GM12878 (cell line): ENCODE measurements at regions not wholly inside any gene's neighbourhood (a gene's known extent, or its start where the extent isn't known, plus 50 kb on each side); places are given as distances from the start of the nearest gene placed in this dataset.

ENCODE experiments used
- CTCF ChIP-seq, 3 experiments: IDR thresholded peaks in 2 of 3; conservative IDR thresholded peaks in 1 of 3; 2 replicates each; pipeline ENCODE4 v1.5.1; 2011; ENCODE audit warnings: low read depth in 3 of 3, low read length in 3 of 3, mild to moderate bottlenecking in 3 of 3, control low read depth in 2 of 3, moderate library complexity in 2 of 3, inconsistent platforms in 1 of 3, mixed read lengths in 1 of 3; ENCODE audit not compliant: control insufficient read depth in 2 of 3, insufficient read depth in 1 of 3; ENCODE audit errors: extremely low read depth in 1 of 3
- IRF5 ChIP-seq: fragments of 450-650 bp; IDR thresholded peaks from 2 replicates; pipeline ENCODE4 v1.6.1; 2017; ENCODE audit warnings: borderline replicate concordance
- NR2F1 ChIP-seq: fragments of 450-650 bp; conservative IDR thresholded peaks from 2 replicates; pipeline ENCODE4 v1.6.1; 2017; ENCODE audit warnings: mild to moderate bottlenecking
- PKNOX1 ChIP-seq: fragments of 450-650 bp; IDR thresholded peaks from 2 replicates; pipeline ENCODE4 v1.6.1; 2016; ENCODE audit warnings: mild to moderate bottlenecking
- RELA ChIP-seq: fragments of 450-650 bp; IDR thresholded peaks from 2 replicates; pipeline ENCODE4 v1.8.0; 2014; ENCODE audit warnings: borderline replicate concordance; ENCODE audit not compliant: partially characterized antibody
- TF ChIP-seq, protein P1 (sequence below): fragments of 150-350 bp; IDR thresholded peaks from 2 replicates; pipeline ENCODE4 v1.6.1; 2016; ENCODE audit warnings: low read depth, low read length

DNA sequence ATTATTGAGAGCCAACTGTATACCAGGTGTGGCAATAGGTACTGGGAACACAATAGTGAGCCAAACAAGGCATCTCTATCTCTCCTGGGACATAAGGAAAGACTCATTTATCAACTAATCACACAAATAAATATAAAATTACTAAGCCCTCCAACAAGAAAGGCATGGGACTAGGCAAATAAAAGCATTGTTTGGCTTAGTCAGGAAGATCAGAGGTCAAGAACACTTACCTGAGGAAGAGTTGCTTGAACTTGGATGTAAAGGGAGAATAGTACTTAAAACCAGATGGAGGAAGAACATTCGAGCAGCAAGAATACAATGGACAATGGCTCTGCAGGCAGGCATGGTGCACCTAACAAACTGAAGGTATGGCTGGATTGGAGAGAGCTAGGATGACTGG is 300.7 kb downstream of the WDR72 start (continued):
- TF ChIP-seq NR2F1 (no peak), PKNOX1 (no peak), RELA (no peak), CTCF (IDR thresholded peaks at IDR 0.05 in 2 of 3, conservative IDR thresholded peaks at IDR 0.05 in 1 of 3; ENCODE audit: control insufficient read depth in 2 of 3, extremely low read depth in 1 of 3, insufficient read depth in 1 of 3, low read depth in 3 of 3, low read length in 3 of 3) (no peak), IRF5 (no peak)
- TF ChIP-seq, protein P1, sequence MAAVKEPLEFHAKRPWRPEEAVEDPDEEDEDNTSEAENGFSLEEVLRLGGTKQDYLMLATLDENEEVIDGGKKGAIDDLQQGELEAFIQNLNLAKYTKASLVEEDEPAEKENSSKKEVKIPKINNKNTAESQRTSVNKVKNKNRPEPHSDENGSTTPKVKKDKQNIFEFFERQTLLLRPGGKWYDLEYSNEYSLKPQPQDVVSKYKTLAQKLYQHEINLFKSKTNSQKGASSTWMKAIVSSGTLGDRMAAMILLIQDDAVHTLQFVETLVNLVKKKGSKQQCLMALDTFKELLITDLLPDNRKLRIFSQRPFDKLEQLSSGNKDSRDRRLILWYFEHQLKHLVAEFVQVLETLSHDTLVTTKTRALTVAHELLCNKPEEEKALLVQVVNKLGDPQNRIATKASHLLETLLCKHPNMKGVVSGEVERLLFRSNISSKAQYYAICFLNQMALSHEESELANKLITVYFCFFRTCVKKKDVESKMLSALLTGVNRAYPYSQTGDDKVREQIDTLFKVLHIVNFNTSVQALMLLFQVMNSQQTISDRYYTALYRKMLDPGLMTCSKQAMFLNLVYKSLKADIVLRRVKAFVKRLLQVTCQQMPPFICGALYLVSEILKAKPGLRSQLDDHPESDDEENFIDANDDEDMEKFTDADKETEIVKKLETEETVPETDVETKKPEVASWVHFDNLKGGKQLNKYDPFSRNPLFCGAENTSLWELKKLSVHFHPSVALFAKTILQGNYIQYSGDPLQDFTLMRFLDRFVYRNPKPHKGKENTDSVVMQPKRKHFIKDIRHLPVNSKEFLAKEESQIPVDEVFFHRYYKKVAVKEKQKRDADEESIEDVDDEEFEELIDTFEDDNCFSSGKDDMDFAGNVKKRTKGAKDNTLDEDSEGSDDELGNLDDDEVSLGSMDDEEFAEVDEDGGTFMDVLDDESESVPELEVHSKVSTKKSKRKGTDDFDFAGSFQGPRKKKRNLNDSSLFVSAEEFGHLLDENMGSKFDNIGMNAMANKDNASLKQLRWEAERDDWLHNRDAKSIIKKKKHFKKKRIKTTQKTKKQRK: no peak
